Nephron progenitor cell (in vitro differentiated cells): ENCODE measurements at regions not wholly inside any gene's neighbourhood (a gene's known extent, or its start where the extent isn't known, plus 50 kb on each side); places are given as distances from the start of the nearest gene placed in this dataset.
"Not testable (repeated sequence)": the region's sequence is repeated elsewhere in the genome, so short reads cannot be mapped to it uniquely, and the experiment has no call there.

Experiments used
- DNase-seq: peaks from one replicate; pipeline ENCODE4 v3.0.0; 2021
- H3K27ac Mint-ChIP-seq: 2 replicates; pipeline ENCODE4 v1.8.0; 2021; ENCODE audit warnings: mild to moderate bottlenecking, moderate library complexity, mixed read lengths
- H3K27me3 Mint-ChIP-seq: 2 replicates; pipeline ENCODE4 v1.8.0; 2021; ENCODE audit warnings: mild to moderate bottlenecking, low read depth, mixed read lengths; ENCODE audit not compliant: poor library complexity
- H3K36me3 Mint-ChIP-seq: 2 replicates; pipeline ENCODE4 v1.8.0; 2021; ENCODE audit warnings: low read depth, mixed read lengths
- H3K4me1 Mint-ChIP-seq: 2 replicates; pipeline ENCODE4 v1.8.0; 2021; ENCODE audit warnings: mixed read lengths
- H3K4me3 Mint-ChIP-seq: 2 replicates; pipeline ENCODE4 v1.8.0; 2021; ENCODE audit warnings: mild to moderate bottlenecking, moderate library complexity, mixed read lengths
- H3K9me3 Mint-ChIP-seq: 2 replicates; pipeline ENCODE4 v1.8.0; 2021; ENCODE audit warnings: mild to moderate bottlenecking, moderate library complexity, mixed read lengths
- TF ChIP-seq, protein P1 (sequence below): fragments of 200-600 bp; sonication (generic); IDR thresholded peaks from 2 replicates; pipeline ENCODE4 v1.5.0; 2021; ENCODE audit warnings: antibody characterized with exemption

- H3K4me3 Mint-ChIP-seq: no peak overlapping the region
- no peak for DNase-seq
- H3K36me3 Mint-ChIP-seq: no peaks in the 10 kb centered on the region
- TF ChIP-seq, protein P1, sequence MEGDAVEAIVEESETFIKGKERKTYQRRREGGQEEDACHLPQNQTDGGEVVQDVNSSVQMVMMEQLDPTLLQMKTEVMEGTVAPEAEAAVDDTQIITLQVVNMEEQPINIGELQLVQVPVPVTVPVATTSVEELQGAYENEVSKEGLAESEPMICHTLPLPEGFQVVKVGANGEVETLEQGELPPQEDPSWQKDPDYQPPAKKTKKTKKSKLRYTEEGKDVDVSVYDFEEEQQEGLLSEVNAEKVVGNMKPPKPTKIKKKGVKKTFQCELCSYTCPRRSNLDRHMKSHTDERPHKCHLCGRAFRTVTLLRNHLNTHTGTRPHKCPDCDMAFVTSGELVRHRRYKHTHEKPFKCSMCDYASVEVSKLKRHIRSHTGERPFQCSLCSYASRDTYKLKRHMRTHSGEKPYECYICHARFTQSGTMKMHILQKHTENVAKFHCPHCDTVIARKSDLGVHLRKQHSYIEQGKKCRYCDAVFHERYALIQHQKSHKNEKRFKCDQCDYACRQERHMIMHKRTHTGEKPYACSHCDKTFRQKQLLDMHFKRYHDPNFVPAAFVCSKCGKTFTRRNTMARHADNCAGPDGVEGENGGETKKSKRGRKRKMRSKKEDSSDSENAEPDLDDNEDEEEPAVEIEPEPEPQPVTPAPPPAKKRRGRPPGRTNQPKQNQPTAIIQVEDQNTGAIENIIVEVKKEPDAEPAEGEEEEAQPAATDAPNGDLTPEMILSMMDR: no peak
- no peaks in the 10 kb centered on the region for H3K9me3 Mint-ChIP-seq
- no peaks in the 10 kb centered on the region for H3K4me1 Mint-ChIP-seq
- H3K27ac Mint-ChIP-seq: no peak overlapping the region
- H3K27me3 Mint-ChIP-seq: no peaks in the 10 kb centered on the region
Measured at GRCh38 chr7:131808736-131809135, 252.3 kb upstream of the PODXL start.

DNA sequence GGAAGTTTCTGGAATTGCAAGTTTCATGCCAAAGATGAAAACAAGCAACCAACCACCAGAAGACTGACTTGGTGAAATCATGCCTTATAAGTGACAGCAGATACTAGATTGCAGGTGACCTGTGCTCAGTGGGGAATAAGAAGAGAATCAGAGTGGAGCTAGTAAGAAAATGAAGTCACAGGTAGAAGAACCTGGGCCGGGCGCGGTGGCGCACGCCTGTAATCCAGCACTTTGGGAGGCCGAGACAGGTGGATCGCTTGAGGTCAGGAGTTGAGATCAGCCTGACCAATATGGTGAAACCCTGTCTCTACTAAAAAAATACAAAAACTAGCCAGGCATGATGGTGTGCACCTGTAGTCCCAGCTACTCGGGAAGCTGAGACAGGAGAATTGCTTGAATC is 251.7 kb upstream of the PODXL start:
- not testable (repeated sequence) for H3K36me3 Mint-ChIP-seq, H3K27me3 Mint-ChIP-seq, H3K9me3 Mint-ChIP-seq, H3K27ac Mint-ChIP-seq, DNase-seq, H3K4me1 Mint-ChIP-seq, H3K4me3 Mint-ChIP-seq

DNA sequence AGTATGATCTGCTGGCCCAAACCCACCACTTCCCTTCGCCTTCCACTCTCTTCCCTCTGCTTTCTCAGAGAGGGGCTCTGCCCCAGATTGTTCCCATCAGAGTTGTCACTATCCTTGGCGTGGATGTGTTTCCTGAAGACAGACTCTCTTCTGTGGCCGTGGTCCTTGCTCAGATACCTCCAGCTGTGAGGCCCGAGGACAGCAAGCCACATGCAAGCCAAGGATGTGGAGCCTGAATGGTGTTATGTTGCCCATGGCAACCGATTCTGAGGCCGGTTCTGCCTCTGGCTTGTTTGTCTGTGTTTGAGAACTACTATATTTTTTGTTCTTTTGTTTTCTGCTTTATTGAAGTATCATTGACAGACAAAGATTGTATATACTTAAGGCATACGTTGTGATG is 247.4 kb upstream of the PODXL start:
- TF ChIP-seq, protein P1: no peak
- Mint-ChIP-seq H3K27me3 (peaks cover 5% of the 10 kb centered on the region), H3K4me3 (no peak overlapping the region), H3K27ac (peak overlapping the region; percentile 42), H3K9me3 (no peaks in the 10 kb centered on the region), H3K4me1 (peaks cover 23% of the 10 kb centered on the region), H3K36me3 (no peaks in the 10 kb centered on the region)
- no peak for DNase-seq

GRCh38 chr7:131802195-131802864 is 245.9 kb upstream of the PODXL start:
- no peak for DNase-seq
- Mint-ChIP-seq H3K27ac (no peak overlapping the region), H3K9me3 (no peaks in the 10 kb centered on the region), H3K36me3 (no peaks in the 10 kb centered on the region), H3K4me1 (peaks cover 23% of the 10 kb centered on the region), H3K27me3 (peaks cover 9% of the 10 kb centered on the region), H3K4me3 (no peak overlapping the region)
- TF ChIP-seq, protein P1: no peak

- Mint-ChIP-seq H3K4me3 (no peak overlapping the region), H3K27me3 (peaks cover 9% of the 10 kb centered on the region), H3K9me3 (no peaks in the 10 kb centered on the region), H3K4me1 (peaks cover 23% of the 10 kb centered on the region), H3K36me3 (no peaks in the 10 kb centered on the region), H3K27ac (no peak overlapping the region)
- no peak for DNase-seq
- TF ChIP-seq, protein P1: no peak
Measured at GRCh38 chr7:131800531-131800930, 244.1 kb upstream of the PODXL start.

- no peak for DNase-seq
- no peaks in the 10 kb centered on the region for H3K36me3 Mint-ChIP-seq
- peaks cover 11% of the 10 kb centered on the region for H3K27me3 Mint-ChIP-seq
- H3K27ac Mint-ChIP-seq: no peak overlapping the region
- H3K9me3 Mint-ChIP-seq: no peaks in the 10 kb centered on the region
- TF ChIP-seq, protein P1: no peak
- H3K4me3 Mint-ChIP-seq: no peak overlapping the region
- peaks cover 23% of the 10 kb centered on the region for H3K4me1 Mint-ChIP-seq
Measured at GRCh38 chr7:131800008-131800407, 243.6 kb upstream of the PODXL start.
